ENCODE measurements at regions not wholly inside any gene's neighbourhood (a gene's known extent, or its start where the extent isn't known, plus 50 kb on each side); places are given as distances from the start of the nearest gene placed in this dataset.

GRCh38 chr5:74072646-74073045 is 446.6 kb downstream of the ARHGEF28 start:
- DNase-seq (no peak), FAIRE-seq (no peak)
- no peak overlapping the region for H3K27ac ChIP-seq (ENCODE audit: low read depth in 2 of 2, low read length in 2 of 2)
- H3K27me3 ChIP-seq (ENCODE audit: control insufficient read depth, insufficient read depth, low read length) = no peaks in the 10 kb centered on the region
- H3K9ac ChIP-seq (ENCODE audit: low read length in 3 of 3) = no peak overlapping the region
- no peak overlapping the region for H3K4me3 ChIP-seq (ENCODE audit: low read length in 3 of 3)
- H3K4me1 ChIP-seq (ENCODE audit: control insufficient read depth in 2 of 3, insufficient read depth in 2 of 3, low read depth in 1 of 3, low read length in 3 of 3) = no peaks in the 10 kb centered on the region
- intact Hi-C loops (cut with DNase I) = no loop called here
- no peak for TF ChIP-seq CTCF (IDR thresholded peaks at IDR 0.05; ENCODE audit: borderline replicate concordance, extremely low read depth, insufficient read depth)
- H3K36me3 ChIP-seq (ENCODE audit: control insufficient read depth in 2 of 3, insufficient read depth in 3 of 3, low read length in 3 of 3) = no peaks in the 10 kb centered on the region
- no peaks in the 10 kb centered on the region for H3K9me3 ChIP-seq (ENCODE audit: control insufficient read depth in 2 of 3, insufficient read depth in 1 of 3, low read length in 3 of 3)

GRCh38 chr5:74070766-74071165 is 444.8 kb downstream of the ARHGEF28 start:
- TF ChIP-seq CTCF (IDR thresholded peaks at IDR 0.05; ENCODE audit: borderline replicate concordance, extremely low read depth, insufficient read depth) = no peak
- Histone ChIP-seq H3K9ac (ENCODE audit: low read length in 3 of 3) (no peak overlapping the region), H3K4me1 (ENCODE audit: control insufficient read depth in 2 of 3, insufficient read depth in 2 of 3, low read depth in 1 of 3, low read length in 3 of 3) (no peaks in the 10 kb centered on the region), H3K9me3 (ENCODE audit: control insufficient read depth in 2 of 3, insufficient read depth in 1 of 3, low read length in 3 of 3) (no peaks in the 10 kb centered on the region), H3K36me3 (ENCODE audit: control insufficient read depth in 2 of 3, insufficient read depth in 3 of 3, low read length in 3 of 3) (no peaks in the 10 kb centered on the region), H3K4me3 (ENCODE audit: low read length in 3 of 3) (no peak overlapping the region), H3K27me3 (ENCODE audit: control insufficient read depth, insufficient read depth, low read length) (no peaks in the 10 kb centered on the region), H3K27ac (ENCODE audit: low read depth in 2 of 2, low read length in 2 of 2) (no peak overlapping the region)
- FAIRE-seq = no peak
- intact Hi-C loops (cut with DNase I) = no loop called here
- no peak for DNase-seq

GRCh38 chr5:74069741-74070140 is 443.7 kb downstream of the ARHGEF28 start:
- no peak overlapping the region for H3K27ac ChIP-seq (ENCODE audit: low read depth in 2 of 2, low read length in 2 of 2)
- no peaks in the 10 kb centered on the region for H3K9me3 ChIP-seq (ENCODE audit: control insufficient read depth in 2 of 3, insufficient read depth in 1 of 3, low read length in 3 of 3)
- no peaks in the 10 kb centered on the region for H3K4me1 ChIP-seq (ENCODE audit: control insufficient read depth in 2 of 3, insufficient read depth in 2 of 3, low read depth in 1 of 3, low read length in 3 of 3)
- intact Hi-C loops (cut with DNase I) = no loop called here
- no peak for TF ChIP-seq CTCF (IDR thresholded peaks at IDR 0.05; ENCODE audit: borderline replicate concordance, extremely low read depth, insufficient read depth)
- no peaks in the 10 kb centered on the region for H3K27me3 ChIP-seq (ENCODE audit: control insufficient read depth, insufficient read depth, low read length)
- FAIRE-seq (no peak), DNase-seq (no peak)
- H3K9ac ChIP-seq (ENCODE audit: low read length in 3 of 3) = no peak overlapping the region
- H3K36me3 ChIP-seq (ENCODE audit: control insufficient read depth in 2 of 3, insufficient read depth in 3 of 3, low read length in 3 of 3) = no peaks in the 10 kb centered on the region
- no peak overlapping the region for H3K4me3 ChIP-seq (ENCODE audit: low read length in 3 of 3)

Measured in kidney (tissue), 13 donors.